ENCODE measurements at regions not wholly inside any gene's neighbourhood (a gene's known extent, or its start where the extent isn't known, plus 50 kb on each side); places are given as distances from the start of the nearest gene placed in this dataset.
A peak's percentile ranks its signal among the peaks of the same experiment; 100 is the strongest.

DNA sequence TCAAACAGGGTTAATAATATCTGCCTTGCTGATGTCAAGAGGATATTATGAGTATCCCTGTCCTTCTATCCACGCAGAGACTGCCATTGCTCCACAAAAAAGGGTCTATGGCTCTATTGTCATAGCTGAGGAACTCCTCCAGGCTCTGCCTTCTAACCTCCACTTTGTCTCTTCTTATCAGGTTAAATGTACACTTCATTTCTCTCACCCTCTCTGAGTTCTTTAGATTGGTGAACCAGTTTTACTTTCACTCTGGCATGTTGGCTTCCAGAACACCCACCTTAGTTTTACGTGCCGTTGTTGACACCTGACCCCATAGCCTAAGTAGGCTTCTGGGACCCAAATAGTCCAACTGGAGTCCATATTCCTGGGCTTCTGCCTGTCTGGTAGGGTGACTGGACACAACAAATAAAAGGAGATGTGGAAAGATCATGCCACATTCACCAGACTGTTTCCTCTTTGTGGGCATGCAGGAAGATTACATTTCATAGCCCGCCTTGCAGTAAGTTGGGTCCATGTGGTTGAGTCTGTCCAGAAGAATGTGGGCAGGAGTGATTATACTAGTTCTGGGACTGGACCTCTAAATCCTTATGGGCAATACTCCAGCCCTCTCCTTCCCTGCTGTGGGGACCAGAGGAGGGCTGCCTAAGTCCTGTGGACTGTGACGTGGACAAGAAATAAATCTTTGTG, 350.4 kb upstream of the CLINT1 start:
- TF ChIP-seq, protein P1, sequence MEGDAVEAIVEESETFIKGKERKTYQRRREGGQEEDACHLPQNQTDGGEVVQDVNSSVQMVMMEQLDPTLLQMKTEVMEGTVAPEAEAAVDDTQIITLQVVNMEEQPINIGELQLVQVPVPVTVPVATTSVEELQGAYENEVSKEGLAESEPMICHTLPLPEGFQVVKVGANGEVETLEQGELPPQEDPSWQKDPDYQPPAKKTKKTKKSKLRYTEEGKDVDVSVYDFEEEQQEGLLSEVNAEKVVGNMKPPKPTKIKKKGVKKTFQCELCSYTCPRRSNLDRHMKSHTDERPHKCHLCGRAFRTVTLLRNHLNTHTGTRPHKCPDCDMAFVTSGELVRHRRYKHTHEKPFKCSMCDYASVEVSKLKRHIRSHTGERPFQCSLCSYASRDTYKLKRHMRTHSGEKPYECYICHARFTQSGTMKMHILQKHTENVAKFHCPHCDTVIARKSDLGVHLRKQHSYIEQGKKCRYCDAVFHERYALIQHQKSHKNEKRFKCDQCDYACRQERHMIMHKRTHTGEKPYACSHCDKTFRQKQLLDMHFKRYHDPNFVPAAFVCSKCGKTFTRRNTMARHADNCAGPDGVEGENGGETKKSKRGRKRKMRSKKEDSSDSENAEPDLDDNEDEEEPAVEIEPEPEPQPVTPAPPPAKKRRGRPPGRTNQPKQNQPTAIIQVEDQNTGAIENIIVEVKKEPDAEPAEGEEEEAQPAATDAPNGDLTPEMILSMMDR (IDR thresholded peaks at IDR 0.05) = no peak
- Histone ChIP-seq H3K36me3 (no peaks in the 10 kb centered on the region), H3K9me3 (no peaks in the 10 kb centered on the region), H3K4me1 (no peaks in the 10 kb centered on the region), H3K27me3 (ENCODE audit: low read depth) (no peaks in the 10 kb centered on the region), H3K27ac (no peak overlapping the region), H3K4me3 (no peak overlapping the region)
- intact Hi-C loops (cut with DNase I) = no loop called here
- DNase-seq (no peak), ATAC-seq (peak in 1 of 2 donors; percentile 29)

DNA sequence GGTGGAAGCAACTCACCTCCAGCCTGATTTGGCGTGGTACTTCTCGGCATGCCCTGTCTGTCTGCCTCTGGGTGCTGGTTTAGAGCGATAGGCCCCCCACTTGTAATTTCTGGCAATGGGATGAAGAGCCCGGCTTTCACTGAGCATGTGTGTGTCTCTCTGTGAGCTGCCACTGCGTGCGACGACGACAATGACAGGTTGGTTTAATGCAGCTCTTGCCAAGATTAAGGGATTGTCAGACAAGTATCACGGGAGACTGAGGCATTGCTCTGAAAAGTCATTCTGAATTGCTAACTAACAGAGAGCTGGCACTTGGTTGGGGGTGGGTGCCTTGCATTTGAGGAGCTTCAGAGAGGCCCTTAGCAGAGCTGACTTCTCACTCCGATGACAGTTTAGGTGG, 348.8 kb upstream of the CLINT1 start:
- H3K27me3 ChIP-seq (ENCODE audit: low read depth) = no peaks in the 10 kb centered on the region
- TF ChIP-seq, protein P1 (IDR thresholded peaks at IDR 0.05) = no peak

DNA sequence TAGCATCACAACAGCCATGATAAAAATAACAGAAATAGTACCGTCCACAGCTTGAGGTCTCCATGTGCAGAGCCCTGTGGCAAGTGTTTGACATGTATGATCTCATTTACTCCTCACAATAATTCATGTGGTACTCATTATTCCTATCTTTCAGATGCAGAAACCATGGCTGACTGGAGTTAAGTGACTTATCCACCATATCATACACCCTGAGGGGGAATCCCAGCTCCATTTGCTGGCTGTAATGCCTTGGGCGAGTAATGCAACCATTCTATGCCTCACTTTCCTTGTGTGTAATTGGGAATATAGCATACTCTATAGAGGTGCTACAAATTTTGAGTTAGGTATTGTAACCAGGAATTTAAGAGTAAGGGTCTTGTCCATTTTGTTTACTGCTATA, 347.0 kb upstream of the CLINT1 start:
- Histone ChIP-seq H3K27ac (no peak overlapping the region), H3K27me3 (ENCODE audit: low read depth) (no peaks in the 10 kb centered on the region), H3K4me3 (no peak overlapping the region), H3K9me3 (no peaks in the 10 kb centered on the region), H3K4me1 (no peaks in the 10 kb centered on the region), H3K36me3 (no peaks in the 10 kb centered on the region)
- ATAC-seq (no peak), DNase-seq (no peak)
- intact Hi-C loops (cut with DNase I) = no loop called here
- TF ChIP-seq, protein P1 (IDR thresholded peaks at IDR 0.05) = no peak

More for the DNA sequence above, 348.8 kb upstream of the CLINT1 start:
- no peak for ATAC-seq
- H3K4me1 ChIP-seq = no peaks in the 10 kb centered on the region
- H3K9me3 ChIP-seq = no peaks in the 10 kb centered on the region
- H3K4me3 ChIP-seq = no peak overlapping the region
- DNase-seq = no peak
- intact Hi-C loops (cut with DNase I) = no loop called here
- H3K36me3 ChIP-seq = no peaks in the 10 kb centered on the region
- H3K27ac ChIP-seq = no peak overlapping the region

DNA sequence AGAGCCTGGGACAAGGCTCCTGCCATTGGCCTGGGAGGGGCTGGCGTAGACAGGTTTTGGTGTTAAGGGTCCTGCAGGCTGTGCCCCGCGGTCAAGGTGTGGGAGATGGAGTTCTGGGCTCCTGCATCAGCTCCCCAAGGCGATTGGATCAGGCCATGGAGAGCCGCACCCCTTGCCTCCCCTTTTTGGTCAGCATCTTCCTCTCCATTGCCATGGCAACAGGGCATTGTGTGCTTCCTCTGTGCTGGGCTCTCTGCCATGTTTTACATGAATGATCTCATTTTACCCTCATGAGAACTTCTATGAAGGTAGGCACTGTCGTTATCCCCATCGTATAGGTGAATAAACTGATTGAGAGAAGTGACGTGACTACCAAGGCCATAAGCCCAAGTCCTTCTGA, 344.3 kb upstream of the CLINT1 start:
- no peaks in the 10 kb centered on the region for H3K9me3 ChIP-seq
- H3K36me3 ChIP-seq = no peaks in the 10 kb centered on the region
- DNase-seq (no peak), ATAC-seq (no peak)
- no peaks in the 10 kb centered on the region for H3K27me3 ChIP-seq (ENCODE audit: low read depth)
- no peak overlapping the region for H3K27ac ChIP-seq
- H3K4me1 ChIP-seq = no peaks in the 10 kb centered on the region
- TF ChIP-seq, protein P1 (IDR thresholded peaks at IDR 0.05) = no peak
- intact Hi-C loops (cut with DNase I) = no loop called here
- no peak overlapping the region for H3K4me3 ChIP-seq

DNA sequence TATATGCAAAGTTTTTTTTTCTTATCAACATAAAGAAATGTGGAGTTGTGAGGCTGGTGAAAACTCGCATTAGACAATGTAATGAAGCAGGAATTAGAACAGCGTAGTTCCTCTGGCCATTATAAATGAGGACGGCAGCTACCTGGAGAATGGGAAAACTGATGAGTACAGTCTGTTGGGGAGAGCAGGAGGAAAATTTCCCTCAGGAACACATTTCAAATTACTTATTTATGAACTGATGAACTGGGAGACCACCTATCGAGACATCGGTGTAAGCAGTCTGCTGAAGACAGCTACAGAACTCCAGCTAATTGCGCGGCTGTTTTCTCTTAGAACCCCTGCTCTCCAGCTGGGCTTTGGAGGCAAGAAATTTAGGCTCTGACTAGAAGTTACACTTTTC, 343.9 kb upstream of the CLINT1 start:
- no peak overlapping the region for H3K4me3 ChIP-seq
- ATAC-seq = no peak
- TF ChIP-seq, protein P1 (IDR thresholded peaks at IDR 0.05) = no peak
- no peak overlapping the region for H3K27ac ChIP-seq
- no peak for DNase-seq
- no peaks in the 10 kb centered on the region for H3K27me3 ChIP-seq (ENCODE audit: low read depth)
- intact Hi-C loops (cut with DNase I) = no loop called here
- H3K9me3 ChIP-seq = no peaks in the 10 kb centered on the region
- H3K36me3 ChIP-seq = no peaks in the 10 kb centered on the region
- H3K4me1 ChIP-seq = no peaks in the 10 kb centered on the region
